IPS DF 4.7 (cell line): ENCODE measurements at regions not wholly inside any gene's neighbourhood (a gene's known extent, or its start where the extent isn't known, plus 50 kb on each side); places are given as distances from the start of the nearest gene placed in this dataset.
"Not testable (repeated sequence)": the region's sequence is repeated elsewhere in the genome, so short reads cannot be mapped to it uniquely, and the experiment has no call there.

Experiments used
- DNase-seq: peaks from one replicate; pipeline ENCODE4 v3.0.0-alpha.2; 2013; ENCODE audit warnings: low spot score; ENCODE audit errors: extremely low read depth

DNA sequence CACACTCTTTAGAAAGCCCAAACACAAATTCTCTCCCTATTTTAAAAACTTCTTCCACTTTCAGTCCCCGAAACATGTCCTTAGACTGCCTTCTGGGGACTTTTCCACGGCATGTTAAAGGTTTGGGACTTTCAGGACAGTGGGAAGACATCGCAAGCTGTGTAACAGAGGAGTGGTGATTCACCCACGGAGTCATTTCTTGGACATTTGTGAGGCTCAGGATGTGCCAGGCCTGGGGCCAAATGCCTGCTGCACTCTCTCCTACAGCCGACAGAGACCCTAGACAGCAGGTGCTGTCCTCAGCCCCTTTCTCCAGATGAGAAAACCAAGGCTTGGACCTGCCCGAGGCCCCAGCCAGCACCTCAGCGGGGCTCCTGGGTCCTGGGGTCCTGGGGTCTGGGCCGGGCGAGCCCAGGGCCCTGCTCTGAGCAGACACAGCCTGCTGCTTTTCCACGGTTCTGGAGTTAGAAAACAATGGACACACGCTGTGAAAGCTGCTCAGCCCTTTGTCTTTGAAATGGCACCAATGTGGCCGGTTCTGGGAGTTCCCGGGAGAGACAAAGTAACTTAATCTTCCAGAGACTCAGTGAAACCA, 370.2 kb upstream of the SFSWAP start:
- DNase-seq = no peak

DNA sequence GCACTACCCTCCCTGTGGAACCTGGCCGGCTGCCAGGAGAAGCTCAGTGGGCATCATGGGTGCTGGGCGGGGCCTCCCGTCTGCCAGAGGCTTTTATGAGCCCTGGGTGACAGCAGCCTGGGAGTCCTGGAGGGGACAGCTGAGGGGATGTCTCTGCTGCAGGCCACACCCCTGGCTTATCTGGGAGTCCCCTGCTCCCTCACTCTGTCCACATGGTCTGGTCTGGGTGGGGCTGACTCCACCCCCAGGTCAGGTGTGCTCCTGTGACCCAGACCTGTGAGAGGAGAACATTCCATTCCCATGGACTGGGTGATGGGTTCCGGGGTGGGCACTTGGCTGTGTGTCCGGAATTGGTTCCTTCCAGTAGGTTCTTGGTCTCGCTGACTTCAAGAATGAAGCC, 369.3 kb upstream of the SFSWAP start:
- DNase-seq = not testable (repeated sequence)

DNA sequence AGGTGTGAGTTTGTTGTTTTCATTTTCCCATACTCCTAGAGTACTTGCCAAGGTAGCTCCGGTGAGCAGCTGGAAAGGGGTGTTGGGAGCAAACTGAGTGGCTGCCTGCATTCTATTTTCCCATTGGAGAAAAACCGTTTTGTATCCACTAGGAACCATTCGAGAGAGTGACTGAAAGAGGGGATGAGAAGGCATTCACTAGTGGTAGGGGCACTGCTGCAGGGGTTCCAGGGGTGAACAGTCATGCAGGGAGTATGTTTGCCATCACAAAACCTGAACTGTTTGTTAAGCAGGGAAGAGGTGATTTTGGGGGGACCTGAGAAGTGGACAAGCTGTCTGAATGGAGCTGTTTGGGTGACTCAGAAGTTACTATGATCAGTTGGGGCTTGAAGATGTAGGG, 367.5 kb upstream of the SFSWAP start:
- DNase-seq = not testable (repeated sequence)

DNA sequence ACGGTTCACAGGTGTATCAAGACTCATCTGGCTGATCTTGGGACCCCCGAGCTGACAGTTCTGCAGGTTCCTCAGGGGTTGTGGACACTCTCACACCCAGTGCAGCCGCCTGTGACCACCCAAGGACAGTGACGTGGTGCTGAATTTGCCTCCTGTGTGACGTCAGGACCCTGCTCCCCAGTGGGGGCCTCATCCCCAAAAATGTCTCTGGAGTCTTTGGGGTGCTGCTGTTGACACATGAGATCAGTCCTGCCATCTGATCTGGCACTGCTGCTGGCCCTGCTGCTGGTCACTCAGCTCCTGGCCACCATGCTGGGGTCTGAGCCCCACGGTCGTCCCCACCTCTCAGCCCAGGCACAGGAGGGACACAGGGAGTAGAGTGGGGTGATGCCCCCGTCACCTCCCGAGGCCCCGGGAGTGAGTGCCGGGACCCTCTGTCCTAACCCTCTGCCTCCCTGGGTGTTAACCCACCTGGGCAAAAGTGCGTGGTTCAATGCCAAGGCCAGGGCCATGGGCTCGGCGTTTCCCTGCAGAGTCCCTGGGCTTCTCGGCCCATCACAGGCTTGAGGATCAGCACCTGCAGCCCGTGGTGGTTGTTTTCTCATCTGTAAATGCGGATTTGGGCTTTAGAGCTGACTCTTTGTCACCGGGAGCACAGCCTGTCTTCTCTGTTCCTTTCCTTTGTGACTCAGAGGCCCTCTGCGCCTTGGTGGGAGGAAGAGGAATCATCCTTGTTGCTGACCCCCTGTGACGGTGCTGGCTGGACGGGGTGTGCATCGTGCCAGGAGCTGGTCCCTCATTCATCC, 366.0 kb upstream of the SFSWAP start:
- not testable (repeated sequence) for DNase-seq

DNA sequence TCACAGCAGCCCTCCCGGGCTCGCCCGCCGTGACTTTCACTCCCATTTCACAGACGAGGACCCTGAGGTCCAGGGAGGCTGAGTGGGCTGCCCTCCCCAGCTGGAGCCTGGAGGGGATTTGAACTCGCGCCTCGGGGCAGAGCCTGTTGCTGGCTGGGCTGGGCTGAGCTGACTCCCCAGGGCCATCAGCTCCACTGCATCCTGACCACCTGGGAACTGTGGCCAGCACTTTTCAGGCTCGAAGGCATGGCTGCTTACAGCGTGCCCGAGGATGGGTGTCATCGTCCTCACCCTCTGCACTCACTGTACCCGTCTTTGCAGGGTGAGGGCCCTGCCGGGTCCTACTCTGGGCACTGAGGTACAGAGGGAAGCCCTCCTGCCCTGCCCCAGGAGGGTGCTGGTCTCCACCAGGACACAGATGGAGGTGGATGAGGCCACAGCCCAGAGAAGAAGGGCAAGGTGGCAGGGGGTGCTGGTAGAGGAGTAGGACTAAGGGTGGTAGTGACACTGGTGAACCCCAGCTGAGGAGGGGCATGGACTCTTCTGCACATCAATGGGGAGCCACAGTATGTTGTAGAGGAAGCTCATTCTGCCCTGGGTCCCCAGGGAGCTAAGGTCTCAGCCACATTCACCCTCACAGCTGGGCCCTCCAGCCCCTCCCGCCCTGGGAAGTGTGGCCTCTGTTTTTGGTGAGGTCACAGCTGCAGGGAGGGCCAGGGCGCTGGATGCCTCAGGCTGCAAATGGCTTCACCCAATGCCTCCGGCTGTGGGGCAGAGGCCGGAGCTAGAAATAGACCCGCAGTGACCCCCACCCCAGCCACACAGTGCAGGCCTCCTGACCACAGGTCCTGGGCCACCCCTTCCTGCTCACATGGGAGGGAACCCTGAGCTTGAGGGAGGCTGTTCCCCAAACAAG, 365.1 kb upstream of the SFSWAP start:
- DNase-seq = no peak

DNA sequence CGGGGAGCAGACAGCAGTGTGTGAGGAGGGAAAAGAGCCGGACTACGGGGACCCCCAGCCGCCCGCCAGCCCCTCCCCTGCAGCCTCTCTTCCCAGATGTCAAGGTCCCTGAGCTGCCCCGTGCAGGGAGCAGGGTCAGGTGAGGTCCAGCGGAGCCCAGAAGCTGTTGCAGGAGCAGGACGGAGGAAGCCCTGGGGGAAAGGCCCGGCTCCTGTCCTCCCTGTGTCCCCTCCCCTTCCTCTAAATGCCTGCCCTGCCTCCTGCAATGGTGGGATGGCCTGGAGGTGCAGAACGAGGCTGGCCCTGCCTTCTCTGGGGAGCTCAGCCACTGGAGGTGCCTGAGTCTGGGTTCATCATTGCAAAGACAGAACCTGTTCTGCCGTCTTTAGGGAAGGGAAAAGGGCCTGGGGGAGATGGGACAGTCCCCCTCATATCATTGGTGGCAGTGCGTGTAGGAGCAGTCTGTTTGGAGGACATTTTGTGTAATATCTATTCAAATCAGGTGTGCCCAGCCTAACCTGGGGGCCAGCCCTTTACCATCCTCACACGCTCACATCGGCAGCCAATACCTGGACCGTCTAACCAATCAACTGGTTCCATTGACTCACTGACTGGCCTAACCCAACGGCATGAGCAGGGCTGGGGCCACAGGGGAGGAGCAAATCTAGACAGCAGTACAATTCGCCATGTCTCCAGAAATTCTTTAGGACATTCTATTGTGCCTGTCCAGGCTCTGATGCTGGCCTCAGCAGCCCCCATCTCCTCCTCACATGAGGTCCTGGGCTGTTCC, 364.1 kb upstream of the SFSWAP start:
- DNase-seq = no peak

DNA sequence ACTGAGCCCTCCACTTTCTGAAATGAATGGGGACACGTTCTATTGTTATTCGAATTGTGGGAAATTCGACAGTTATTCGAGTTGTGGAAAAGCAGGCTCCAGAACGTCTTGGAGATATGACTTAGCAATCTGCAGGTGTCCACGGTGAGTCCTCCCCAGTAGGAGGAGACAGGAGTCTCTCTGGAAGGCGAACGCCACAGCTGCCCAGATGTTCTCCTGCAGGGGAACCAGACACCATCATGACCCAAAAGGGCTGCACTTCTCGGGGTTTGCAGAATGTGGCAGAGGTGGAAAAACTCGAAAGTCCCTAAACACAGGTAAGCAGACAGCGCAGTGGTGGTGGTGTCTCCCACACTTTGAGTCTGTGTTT, 363.6 kb upstream of the SFSWAP start:
- DNase-seq = no peak

DNA sequence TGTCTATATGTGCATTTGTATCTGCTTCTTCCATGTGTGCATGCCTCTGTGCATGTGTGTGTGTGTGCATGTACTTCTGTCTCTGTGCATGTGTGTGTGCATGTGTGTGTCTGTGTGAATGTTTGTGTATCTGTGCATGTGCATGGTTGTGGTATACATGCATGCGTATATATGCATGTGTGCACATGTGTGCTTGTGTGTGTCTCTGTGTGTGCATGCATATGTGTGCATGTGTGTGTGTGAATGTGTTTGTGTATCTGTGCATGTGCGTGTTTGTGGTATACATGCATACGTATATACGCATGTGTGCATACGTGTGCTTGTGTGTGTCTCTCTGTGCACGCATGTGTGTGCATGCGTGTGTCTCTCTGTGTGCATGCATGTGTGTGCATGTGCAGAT, 363.2 kb upstream of the SFSWAP start:
- no peak for DNase-seq

DNA sequence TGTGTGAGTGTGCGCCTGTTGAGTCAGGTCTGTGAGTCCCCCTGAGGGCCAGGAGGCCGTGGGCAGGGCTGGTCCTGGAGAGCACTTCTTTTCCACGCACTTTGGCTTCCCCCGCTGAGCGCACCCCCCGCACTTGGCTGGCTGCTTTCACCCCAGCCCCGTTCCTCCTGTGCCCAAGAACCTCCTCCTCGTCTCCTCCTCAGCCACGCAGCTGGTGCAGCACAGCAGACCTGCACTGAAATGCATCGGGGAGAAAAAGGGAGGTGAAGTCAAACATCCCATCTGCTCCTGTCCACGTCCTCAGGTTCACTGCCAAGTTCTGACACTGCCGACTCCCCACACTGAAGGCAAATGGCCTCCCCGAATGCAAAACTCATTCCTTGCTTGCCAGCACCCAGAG, 362.7 kb upstream of the SFSWAP start:
- DNase-seq = no peak

DNA sequence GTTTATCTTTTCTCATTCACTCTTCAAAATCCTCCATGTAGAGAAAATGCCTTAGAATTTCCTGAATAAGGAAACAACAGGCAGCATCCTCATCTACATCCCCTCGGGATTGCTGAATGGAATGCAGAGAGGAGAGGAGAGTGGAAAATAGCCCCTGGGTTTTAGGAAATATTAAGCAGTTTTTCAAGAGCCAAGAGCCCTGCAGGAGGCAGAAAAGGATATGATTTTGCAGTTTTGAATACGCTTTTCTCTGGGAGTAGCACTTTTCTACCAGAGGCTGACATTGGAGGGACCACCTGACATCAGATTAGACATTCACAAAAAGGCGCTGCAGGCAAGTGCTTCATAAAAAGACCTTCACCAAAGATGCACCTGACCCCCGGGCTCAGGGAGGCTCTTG, 362.2 kb upstream of the SFSWAP start:
- no peak for DNase-seq

DNA sequence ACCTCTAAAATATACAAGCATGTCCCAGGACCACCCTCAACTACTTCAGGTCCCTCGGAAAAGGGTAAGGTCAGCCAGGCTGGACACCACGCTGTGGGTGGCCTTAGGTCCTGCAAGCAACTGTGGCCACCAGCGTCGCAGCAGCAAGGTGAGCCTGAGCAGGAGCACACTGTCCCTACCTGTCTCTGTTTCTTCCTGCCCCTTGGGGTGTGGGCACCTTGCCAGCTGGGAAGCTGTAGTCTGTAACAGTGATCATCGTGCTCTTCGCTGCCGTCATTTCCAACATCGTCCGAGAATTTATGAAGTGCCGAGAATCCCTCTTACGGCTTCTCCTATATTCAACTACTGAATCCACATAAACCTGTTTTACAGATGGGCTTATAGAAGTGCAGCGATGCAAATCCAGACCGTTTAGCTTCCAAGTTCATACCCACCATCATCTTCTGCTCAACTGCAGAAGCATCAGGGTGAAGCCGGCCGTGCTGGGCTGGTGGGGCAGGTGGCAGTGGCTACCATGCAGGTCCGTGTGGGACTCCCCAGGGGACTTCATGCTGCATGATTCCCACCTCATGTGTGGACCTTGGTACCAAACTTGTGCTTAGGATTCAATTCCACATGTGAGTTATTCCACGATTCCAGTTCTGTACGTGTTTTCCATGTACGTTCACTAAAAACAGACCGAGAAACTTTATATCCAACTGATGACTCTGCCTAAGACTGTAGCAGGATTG, 361.3 kb upstream of the SFSWAP start:
- DNase-seq = no peak

DNA sequence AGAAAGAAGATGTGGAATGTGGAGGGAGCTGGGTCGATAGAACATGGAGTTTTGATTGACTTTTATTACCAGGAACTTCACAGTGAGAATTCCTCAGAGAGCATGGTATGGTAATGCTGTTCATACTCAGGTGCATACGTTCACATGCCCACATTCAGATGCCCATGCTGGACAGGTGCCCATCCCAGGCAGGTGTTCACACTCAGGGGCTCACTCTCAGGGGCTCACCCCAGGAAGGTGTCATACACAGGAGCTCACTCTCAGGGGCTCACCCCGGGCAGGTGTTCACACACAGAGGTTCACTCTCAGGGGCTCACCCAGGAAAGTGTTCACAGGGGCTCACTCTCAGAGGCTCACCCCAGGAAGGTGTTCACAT, 360.0 kb upstream of the SFSWAP start:
- no peak for DNase-seq

DNA sequence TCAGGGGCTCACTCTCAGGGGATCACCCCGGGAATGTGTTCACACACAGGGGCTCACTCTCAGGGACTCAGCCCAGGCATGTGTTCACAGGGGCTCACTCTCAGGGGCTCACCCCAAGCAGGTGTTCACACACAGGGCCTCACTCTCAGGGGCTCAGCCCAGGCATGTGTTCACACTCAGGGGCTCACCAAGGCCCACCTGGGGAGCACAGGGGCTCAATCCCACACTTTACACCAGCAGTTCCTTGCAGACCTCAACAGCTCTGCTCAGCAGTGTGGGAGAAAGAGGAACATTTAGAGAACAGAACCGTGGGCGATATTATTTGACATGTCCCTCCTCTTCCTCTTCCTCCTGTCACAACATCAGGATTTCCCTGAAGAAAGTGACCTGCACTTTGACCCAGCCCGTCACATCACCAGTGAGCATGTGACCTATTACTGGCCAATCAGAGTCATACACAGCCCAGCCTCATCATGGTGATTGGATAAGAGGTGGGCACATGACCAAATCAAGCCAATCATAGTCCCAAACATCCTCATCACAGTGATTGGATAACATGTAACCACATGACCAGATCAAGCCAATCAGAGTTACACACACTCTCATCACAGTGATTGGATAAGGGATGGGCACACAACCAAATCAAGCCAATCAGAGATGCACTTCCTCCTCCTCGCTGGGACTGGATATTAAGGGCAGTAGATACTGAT, 359.4 kb upstream of the SFSWAP start:
- no peak for DNase-seq

DNA sequence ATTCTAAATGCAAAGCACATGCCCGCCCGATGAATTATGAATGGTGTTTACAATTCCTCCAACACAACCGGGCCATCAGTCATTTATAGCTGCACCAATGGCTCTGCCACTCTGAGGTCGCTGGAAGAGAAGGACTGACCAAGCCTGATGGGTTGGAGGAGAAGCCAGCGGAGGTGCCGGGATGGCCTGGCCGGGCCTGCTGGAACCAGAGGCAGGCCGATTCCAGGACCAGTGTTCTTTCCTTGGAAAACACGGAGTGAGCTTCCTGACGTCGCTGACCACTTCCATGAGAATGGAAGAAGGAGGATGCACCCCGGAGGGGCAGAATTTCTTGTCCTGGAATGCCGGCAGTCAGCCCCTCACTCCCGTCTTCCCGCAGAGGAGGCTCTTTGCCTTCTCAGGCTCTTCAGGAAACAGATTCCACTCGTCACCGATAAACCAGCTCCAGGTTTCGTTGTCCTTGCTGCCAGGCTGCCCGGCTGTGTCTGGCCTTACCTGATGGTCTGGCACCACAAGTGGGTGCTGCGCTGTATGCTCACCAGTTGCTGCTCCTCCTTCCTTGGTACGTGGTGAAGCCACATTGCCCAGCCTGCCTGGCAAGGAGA, 358.5 kb upstream of the SFSWAP start:
- no peak for DNase-seq

DNA sequence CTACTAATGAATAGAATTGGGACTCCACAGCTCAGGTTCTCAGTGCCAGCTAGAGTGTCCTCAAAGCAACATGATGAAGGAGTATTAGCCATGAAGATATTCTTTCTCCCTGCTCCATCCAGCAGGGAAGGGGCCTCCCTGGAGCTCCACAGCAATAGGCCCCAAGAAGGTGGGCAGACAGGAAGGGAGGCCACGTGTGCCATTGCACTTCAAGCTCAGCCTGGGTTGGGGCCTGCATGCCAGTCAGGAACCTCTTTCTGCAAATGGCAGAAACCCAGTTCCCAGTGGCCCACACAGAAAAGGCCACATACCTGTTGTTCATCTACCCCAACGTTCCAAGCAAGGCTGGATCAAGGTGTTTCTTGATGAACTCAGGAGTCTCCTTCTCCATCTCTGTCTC, 357.5 kb upstream of the SFSWAP start:
- DNase-seq = no peak

DNA sequence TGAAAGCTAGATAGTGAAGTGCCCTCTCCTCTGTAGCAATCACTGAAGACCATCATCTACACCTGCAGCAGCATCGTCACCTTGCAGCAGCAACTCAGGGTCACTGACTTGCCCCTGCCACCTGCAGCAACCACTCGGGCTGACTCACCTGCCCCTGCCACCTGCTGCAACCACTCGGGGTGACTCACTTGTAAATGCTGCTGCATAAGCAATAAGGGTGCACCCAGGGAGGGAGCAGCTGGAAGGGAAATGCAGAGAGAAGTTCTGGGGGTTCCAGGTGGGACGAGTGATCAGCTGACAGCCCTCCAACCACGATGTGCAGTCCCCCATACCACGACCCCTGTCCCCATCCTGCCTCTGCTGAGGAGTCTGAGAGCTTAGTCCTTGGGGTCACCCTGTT, 357.1 kb upstream of the SFSWAP start:
- DNase-seq = no peak

DNA sequence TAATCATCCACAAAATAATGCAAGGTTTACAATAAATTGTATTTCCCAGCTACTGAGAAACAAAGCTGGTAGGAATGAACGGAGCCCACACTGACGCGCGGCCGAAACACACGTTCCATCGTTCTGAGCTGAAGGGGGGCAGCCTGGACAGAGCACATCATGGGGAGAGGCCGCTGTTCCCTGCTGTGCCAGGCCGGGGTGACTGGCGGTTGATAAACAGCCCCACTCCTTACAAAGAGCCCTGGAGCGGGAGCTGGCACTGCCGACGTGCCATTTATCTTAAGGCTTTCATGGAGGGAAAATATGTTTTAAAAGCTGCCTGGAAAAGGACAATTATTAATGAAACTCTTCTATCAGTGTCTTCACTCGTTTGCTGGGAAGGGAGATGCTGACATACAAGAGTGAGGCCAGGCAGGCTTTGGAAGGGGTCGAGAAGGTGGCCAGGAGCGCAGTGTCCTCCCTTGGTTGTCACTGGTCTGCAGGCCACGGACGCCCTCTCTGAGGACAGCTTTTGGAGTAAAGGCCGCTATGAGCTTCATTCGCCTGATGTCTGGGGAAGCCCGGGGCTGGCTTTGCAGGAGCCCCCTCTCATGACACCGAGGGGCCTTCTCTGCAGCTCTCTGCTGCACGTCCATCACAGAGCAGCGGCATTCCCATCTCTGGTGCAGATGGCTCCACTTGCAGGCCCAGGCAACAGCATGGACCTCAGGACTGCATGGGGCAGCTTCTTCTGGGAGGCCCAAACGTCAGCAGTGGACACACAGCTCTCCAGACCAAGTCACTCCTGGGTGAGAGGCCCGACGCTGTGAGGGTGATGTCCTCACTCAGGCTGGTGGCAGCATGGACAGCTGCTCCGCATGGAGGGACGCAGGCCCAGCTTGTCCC, 355.3 kb upstream of the SFSWAP start:
- no peak for DNase-seq

DNA sequence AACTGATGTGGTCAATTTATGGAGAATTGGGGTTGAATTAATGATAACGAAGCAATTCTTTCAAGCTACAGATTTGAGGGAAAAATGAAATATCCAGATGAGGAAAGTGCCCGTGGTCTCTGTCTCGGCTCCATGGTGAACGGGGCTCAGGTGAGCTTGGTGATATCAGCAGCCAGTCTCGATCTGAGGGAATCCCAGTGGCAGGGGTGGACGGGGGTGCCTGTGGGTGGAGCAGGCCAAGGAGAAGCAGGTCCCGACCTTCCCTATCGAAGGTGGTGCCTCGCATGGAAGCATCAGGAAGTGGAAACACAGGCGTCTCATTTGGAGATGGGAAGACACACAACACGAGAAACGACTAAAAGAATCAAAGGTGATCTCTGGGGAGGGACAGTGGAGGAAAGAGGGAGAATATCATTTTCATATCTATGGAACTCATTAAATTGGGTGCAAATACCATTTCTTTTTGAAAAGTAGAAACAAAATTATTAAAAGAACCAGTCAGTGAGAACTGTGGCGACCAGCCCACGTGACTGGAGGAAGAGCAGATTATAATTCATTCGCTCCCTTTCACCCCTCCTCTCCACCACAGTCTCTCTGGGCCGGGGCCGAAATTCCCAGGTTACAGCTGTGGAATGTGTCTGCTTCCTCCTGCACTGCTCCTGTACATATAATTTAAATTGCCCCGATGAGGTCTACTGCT, 354.3 kb upstream of the SFSWAP start:
- no peak for DNase-seq
